ENCODE measurements at regions not wholly inside any gene's neighbourhood (a gene's known extent, or its start where the extent isn't known, plus 50 kb on each side); places are given as distances from the start of the nearest gene placed in this dataset.

GRCh38 chr2:56082665-56083064 is 101.1 kb upstream of the CCDC85A start:
- H3K36me3 ChIP-seq (ENCODE audit: low read depth), result no peaks in the 10 kb centered on the region
- H3K9me3 ChIP-seq (ENCODE audit: severe bottlenecking), result no peaks in the 10 kb centered on the region
- no peak overlapping the region for H3K4me3 ChIP-seq (ENCODE audit: severe bottlenecking)
- no peak for DNase-seq (ENCODE audit: low spot score)
- H3K27me3 ChIP-seq (ENCODE audit: insufficient read depth, poor library complexity, severe bottlenecking), result no peaks in the 10 kb centered on the region
- TF ChIP-seq CTCF (IDR thresholded peaks at IDR 0.05; ENCODE audit: poor library complexity, severe bottlenecking), result no peak
- no peak overlapping the region for H3K27ac ChIP-seq (ENCODE audit: poor library complexity, severe bottlenecking)
- H3K4me1 ChIP-seq (ENCODE audit: insufficient read depth, poor library complexity, severe bottlenecking), result no peaks in the 10 kb centered on the region
- ATAC-seq (ENCODE audit: low read depth), result no peak

GRCh38 chr2:56084111-56084901 is 99.5 kb upstream of the CCDC85A start:
- no peak for TF ChIP-seq CTCF (IDR thresholded peaks at IDR 0.05; ENCODE audit: poor library complexity, severe bottlenecking)
- H3K27me3 ChIP-seq (ENCODE audit: insufficient read depth, poor library complexity, severe bottlenecking), result no peaks in the 10 kb centered on the region
- DNase-seq (ENCODE audit: low spot score), result no peak
- no peaks in the 10 kb centered on the region for H3K36me3 ChIP-seq (ENCODE audit: low read depth)
- no peak overlapping the region for H3K4me3 ChIP-seq (ENCODE audit: severe bottlenecking)
- no peaks in the 10 kb centered on the region for H3K4me1 ChIP-seq (ENCODE audit: insufficient read depth, poor library complexity, severe bottlenecking)
- H3K27ac ChIP-seq (ENCODE audit: poor library complexity, severe bottlenecking), result no peak overlapping the region
- ATAC-seq (ENCODE audit: low read depth), result no peak
- H3K9me3 ChIP-seq (ENCODE audit: severe bottlenecking), result no peaks in the 10 kb centered on the region

GRCh38 chr2:56086336-56086735 is 97.5 kb upstream of the CCDC85A start:
- Histone ChIP-seq H3K27me3 (ENCODE audit: insufficient read depth, poor library complexity, severe bottlenecking) (no peaks in the 10 kb centered on the region), H3K27ac (ENCODE audit: poor library complexity, severe bottlenecking) (no peak overlapping the region), H3K36me3 (ENCODE audit: low read depth) (no peaks in the 10 kb centered on the region), H3K9me3 (ENCODE audit: severe bottlenecking) (no peaks in the 10 kb centered on the region), H3K4me3 (ENCODE audit: severe bottlenecking) (no peak overlapping the region), H3K4me1 (ENCODE audit: insufficient read depth, poor library complexity, severe bottlenecking) (no peaks in the 10 kb centered on the region)
- no peak for TF ChIP-seq CTCF (IDR thresholded peaks at IDR 0.05; ENCODE audit: poor library complexity, severe bottlenecking)
- DNase-seq (ENCODE audit: low spot score), result no peak
- no peak for ATAC-seq (ENCODE audit: low read depth)

DNA sequence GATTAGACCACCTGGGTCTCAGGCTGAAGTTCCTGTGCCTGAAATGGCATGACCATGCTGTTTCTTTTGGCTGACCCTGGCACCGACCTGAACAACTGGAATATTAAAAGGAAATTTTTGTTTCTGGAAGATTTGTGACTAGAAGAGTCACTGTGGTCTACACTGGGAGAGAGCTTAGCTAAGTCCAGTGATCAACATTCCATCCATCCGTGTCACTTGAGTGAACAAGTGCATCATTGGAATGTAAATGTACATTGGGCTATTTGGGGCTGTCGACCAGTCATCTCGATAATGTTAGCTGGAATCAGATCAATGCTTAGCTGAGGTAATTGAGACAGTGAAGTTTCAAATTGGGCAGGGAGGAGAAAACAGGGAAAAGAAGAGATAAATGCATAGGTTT is 95.4 kb upstream of the CCDC85A start:
- Histone ChIP-seq H3K27me3 (ENCODE audit: insufficient read depth, poor library complexity, severe bottlenecking) (no peaks in the 10 kb centered on the region), H3K4me3 (ENCODE audit: severe bottlenecking) (no peak overlapping the region), H3K4me1 (ENCODE audit: insufficient read depth, poor library complexity, severe bottlenecking) (no peaks in the 10 kb centered on the region), H3K27ac (ENCODE audit: poor library complexity, severe bottlenecking) (no peak overlapping the region), H3K36me3 (ENCODE audit: low read depth) (no peaks in the 10 kb centered on the region), H3K9me3 (ENCODE audit: severe bottlenecking) (no peaks in the 10 kb centered on the region)
- ATAC-seq (ENCODE audit: low read depth), result peak; percentile 35; the same call in 1 of the 3 replicates
- no peak for TF ChIP-seq CTCF (IDR thresholded peaks at IDR 0.05; ENCODE audit: poor library complexity, severe bottlenecking)
- DNase-seq (ENCODE audit: low spot score), result no peak

GRCh38 chr2:56089931-56090330 is 93.9 kb upstream of the CCDC85A start:
- ATAC-seq (ENCODE audit: low read depth), result no peak
- Histone ChIP-seq H3K27ac (ENCODE audit: poor library complexity, severe bottlenecking) (no peak overlapping the region), H3K4me3 (ENCODE audit: severe bottlenecking) (no peak overlapping the region), H3K4me1 (ENCODE audit: insufficient read depth, poor library complexity, severe bottlenecking) (no peaks in the 10 kb centered on the region), H3K36me3 (ENCODE audit: low read depth) (no peaks in the 10 kb centered on the region), H3K27me3 (ENCODE audit: insufficient read depth, poor library complexity, severe bottlenecking) (peaks cover 3% of the 10 kb centered on the region), H3K9me3 (ENCODE audit: severe bottlenecking) (no peaks in the 10 kb centered on the region)
- TF ChIP-seq CTCF (IDR thresholded peaks at IDR 0.05; ENCODE audit: poor library complexity, severe bottlenecking), result no peak
- DNase-seq (ENCODE audit: low spot score), result no peak
